CMK (cell line): ENCODE measurements at regions not wholly inside any gene's neighbourhood (a gene's known extent, or its start where the extent isn't known, plus 50 kb on each side); places are given as distances from the start of the nearest gene placed in this dataset.
"Not testable (repeated sequence)": the region's sequence is repeated elsewhere in the genome, so short reads cannot be mapped to it uniquely, and the experiment has no call there.

Experiments
- DNase-seq: peaks from one replicate; pipeline ENCODE4 v3.0.0-alpha.2; 2010; ENCODE audit warnings: low read depth

DNA sequence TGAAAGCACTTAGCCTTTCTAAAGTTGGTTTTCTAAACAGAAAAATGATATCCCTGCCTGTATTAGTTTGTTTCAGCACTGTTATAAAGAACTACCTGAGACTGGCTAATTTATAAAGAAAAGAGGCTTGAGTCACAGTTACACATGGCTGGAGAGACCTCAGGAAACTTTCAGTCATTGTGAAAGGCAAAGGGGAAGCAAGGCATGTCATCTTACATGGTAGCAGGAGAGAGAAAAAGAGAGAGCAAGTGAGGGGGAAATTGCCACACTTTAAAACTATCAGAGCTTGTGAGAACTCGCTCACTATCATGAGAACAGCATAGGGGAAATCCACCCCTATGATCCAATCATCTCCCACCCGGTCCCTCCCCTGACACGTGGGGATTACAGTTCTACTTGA is 64.9 kb downstream of the FAM170A start:
- no peak for DNase-seq

DNA sequence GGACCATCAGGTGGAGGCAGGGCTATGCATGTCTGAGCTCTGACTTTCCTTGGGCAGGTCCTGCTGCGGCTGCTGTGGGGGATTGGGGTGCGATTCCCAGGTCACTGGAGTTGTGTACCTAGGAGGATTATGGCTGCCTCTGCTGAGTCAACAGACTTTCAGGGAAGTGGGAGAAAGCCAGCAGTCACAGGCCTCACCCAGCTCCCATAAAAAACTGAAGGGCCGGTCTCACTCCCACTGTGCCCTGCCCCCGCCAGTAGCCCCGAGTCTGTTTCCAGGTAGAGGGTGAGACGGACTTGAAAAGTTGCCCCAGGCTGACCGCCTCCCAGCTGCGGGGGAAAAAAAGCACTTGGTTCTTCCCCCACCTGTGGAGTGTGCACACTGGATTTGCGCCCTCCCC is 76.7 kb downstream of the FAM170A start:
- DNase-seq, result no peak

DNA sequence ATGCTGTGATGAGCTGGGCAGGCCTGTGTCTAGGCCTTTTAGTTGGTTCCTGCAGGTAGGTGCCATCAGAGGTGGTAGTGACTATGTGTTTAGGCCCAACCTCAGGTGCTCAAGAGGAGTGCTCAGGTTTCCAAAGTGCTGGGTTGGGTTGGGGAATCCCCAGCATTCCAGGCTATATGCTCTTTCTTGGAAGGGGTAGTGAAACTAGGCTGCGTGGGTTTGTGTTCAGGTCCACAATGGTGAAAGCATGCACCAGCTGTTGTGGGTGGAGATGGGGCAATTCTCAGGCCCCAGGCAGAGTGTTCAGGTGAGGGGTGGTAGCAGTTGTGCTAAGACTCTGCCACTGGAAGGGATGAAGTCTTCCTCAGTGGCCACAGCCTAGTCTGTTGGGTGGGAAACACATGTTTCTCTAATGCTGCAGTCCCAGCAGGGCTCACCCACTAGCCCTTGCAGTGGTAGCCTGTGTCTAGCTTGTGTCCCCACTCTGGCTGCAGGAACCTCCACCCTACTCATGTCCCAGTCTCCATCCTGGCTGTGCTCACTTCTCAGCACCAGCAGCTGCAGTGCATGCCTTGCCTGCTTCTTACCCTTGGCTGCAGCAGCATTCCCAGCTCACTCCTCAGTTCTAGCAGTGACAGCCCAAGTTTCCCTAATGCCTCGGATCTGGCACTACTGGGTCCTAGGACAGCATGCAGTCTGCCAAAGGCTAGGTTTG is 78.9 kb downstream of the FAM170A start:
- no peak for DNase-seq

DNA sequence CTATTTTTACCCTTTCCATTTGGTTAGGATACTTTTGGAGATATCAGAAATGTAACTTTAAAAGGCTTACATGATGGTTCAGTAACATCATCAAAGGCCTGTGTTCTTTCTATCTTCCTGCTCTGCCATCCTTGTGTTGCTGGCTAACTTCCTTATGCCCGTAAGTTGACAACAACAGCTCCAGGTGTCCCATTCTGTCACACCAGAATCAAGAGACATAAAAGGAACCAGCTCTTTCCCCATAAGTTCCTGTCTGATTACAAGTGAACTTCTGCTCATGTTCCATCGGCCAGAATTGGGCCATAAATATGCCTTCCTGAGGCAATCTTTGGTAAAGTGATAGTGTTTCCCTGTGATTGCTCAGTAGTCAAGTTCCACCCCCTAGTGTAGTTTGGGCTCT is 92.4 kb downstream of the FAM170A start:
- DNase-seq, result no peak

GRCh38 chr5:119725291-119725690 is 95.9 kb downstream of the FAM170A start:
- DNase-seq, result not testable (repeated sequence)

DNA sequence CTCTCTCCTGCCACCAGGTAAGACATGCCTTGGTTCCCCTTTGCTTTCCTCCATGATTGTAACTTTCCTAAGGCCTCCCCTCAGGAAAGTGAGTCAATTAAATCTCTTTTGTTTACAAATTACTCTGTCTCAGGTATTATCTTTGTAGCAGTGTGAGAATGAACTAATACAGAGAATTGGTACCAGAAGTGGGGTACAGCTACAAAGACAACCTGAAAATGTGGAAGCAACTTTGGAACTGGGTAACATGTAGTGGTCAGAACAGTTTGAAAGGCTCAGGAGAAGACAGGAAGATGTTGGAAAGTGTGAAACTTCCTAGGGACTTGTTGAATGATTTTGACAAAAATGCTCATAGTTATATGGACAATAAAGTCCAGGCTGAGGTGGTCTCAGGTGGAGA is 97.2 kb downstream of the FAM170A start:
- DNase-seq, result no peak

DNA sequence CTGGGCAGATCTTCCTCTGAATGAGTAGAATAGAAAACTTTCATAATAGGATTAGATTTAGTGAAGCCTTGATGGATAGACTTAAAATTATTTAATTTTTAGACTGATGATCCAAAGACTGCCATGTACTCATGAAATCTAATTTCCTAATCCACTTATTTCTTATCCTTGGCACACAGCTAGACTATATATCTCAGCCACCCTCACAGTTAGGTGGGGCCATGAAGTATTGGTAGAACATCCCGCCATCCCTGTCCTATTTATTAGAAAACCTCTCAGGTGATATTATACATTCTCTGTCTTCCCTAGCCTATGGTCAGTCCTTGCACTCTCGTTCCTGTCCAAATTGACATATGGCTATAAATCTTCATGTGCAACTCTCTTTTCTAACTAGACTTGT is 110.9 kb downstream of the FAM170A start:
- no peak for DNase-seq

- no peak for DNase-seq
Observed at GRCh38 chr5:119741691-119742090, 112.3 kb downstream of the FAM170A start.

- no peak for DNase-seq
Observed at GRCh38 chr5:119742311-119742710, 113.0 kb downstream of the FAM170A start.

GRCh38 chr5:119743927-119744326 is 114.6 kb downstream of the FAM170A start:
- DNase-seq, result peak; percentile 9

GRCh38 chr5:119745976-119746375 is 116.6 kb downstream of the FAM170A start:
- no peak for DNase-seq

DNA sequence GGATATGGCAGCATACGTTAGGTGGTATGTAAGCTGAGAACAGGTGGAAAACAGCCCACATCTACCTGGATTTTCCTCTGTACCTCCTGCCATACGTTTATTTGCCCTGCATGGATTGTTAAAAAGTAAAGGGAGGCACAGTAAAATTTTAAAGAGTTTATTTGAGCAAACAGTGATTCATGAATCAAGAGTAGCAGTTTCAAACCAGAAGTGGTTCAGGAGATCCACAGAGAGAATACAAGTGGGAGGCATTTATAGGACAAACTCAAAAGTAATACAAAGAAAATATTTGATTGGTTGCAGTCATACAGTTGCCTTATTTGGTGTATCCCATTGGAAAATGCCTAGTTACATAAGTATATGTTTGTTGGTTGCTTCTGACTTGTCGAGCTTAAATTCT is 117.6 kb downstream of the FAM170A start:
- no peak for DNase-seq

- DNase-seq, result no peak
Observed at GRCh38 chr5:119750887-119751733, 121.8 kb downstream of the FAM170A start.

- DNase-seq, result no peak
Observed at GRCh38 chr5:119751734-119752094, 122.4 kb downstream of the FAM170A start.

DNA sequence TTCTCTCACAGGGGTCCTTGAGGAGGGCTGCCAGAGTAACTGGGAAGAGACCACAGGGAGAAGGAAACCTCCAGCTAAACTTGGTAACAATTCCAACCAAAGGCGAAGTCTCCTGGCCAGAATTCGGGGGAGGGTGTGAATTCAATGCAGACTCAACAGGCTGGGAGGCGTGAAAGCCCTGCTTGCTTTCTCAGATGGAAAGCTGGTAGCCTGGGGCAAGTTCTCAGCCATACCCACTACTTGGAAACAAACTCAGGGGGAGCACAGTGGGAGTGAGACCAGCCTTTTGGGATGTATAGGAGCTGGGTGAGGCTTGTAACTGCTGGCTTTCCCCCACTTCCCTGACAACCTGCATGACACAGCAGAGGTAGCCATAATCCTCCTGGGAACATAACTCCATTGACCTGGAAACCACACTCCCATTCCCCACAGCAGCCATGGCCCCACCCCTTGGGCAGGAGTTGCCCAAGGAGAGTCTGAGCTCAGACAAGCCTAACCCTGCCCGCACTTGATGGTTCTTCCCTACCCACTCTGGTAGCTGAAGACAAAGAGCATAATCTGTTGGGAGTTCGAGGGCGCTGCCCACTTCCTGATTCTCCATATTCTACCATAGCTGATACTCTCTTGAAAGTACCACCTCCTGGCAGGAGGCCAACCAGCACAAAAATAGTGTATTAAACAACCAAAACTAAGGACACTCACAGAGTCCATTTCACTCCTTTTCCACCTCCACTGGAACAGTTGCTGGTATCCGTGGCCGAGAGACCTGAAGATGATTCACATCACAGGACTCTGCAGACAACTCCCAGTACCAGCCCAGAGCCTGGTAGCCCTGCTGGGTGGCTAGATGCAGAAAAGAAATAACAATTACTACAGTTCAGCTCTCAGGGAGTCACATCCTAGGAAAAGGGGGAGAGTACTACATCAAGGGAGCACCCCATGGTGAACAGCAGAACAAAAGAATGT is 123.8 kb downstream of the FAM170A start:
- no peak for DNase-seq

DNA sequence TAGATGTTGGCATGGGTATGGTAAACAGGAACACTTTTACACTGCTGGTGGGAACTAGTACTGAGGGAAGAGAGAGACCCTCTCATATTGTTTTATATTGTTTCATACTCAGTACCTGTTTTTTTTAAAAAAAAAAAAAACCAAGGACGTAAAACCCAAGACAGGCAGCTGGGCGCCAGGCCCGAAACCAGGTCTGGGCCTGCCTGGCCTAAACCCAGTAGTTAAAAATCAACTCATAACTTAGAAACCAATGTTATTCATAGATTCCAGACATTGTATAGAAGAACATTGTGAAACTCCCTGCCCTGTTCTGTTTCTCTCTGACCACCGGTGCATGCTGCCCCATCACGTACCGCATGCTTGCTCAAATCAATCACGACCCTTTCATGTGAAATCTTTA is 125.5 kb downstream of the FAM170A start:
- not testable (repeated sequence) for DNase-seq

DNA sequence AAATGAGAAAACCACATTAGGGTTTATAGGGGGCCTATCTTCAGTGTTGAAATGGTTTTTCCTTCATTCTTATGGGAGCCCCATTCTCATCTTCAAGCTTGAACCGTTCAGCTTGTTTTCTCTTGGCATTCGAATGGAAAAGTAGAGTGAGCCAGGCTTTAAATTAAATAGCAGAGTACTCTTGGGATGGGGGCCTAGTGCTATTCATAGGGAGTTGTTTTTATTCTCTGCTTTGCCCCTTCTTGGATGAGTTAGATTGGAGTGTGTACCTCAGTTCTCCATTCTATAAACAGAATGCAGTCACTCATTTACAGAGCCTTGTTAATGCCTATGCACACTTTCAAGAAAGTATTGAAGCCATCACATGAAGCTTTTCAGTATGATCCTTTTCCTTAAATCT is 127.9 kb downstream of the FAM170A start:
- DNase-seq, result no peak

- not testable (repeated sequence) for DNase-seq
Observed at GRCh38 chr5:119769695-119770693, 140.6 kb downstream of the FAM170A start.

GRCh38 chr5:119780145-119780544 is 150.8 kb downstream of the FAM170A start:
- DNase-seq, result not testable (repeated sequence)

- DNase-seq, result no peak
Observed at GRCh38 chr5:119785057-119785456, 155.7 kb downstream of the FAM170A start.
